ENCODE measurements at regions not wholly inside any gene's neighbourhood (a gene's known extent, or its start where the extent isn't known, plus 50 kb on each side); places are given as distances from the start of the nearest gene placed in this dataset.

DNA sequence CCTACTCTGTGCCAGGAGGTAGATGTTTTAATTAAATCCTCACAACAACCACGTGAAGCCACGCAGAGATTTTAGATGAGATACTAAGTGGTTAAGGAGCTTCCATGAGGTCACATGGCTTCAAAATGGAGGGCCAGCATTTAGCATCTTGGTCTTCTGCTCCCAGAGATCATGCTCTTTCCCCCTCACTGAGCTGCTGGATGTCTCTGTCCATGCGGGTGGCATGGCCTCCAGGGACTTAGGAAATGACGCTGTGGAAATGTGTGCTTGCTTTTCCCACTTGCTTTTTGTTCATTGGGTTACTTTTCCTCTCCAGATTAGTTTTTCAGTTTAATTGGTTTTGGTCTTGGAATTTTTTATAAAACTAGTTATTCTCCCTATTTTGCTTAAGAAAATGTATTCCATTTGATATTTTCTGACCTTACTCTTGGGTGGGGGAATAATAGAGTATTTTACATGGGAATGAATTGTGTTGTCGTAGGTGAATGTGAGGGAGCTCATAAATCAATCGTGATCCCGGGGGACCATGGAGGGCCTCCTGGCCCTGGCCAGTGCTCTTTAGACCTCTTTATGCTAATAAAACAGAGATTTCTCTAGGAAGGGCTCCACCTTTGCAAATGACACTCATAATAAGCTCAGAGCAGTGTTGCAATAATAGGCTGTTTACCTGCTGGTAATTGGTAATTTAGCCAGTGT, 376.0 kb upstream of the ONECUT1 start:
- TF ChIP-seq, protein P1, sequence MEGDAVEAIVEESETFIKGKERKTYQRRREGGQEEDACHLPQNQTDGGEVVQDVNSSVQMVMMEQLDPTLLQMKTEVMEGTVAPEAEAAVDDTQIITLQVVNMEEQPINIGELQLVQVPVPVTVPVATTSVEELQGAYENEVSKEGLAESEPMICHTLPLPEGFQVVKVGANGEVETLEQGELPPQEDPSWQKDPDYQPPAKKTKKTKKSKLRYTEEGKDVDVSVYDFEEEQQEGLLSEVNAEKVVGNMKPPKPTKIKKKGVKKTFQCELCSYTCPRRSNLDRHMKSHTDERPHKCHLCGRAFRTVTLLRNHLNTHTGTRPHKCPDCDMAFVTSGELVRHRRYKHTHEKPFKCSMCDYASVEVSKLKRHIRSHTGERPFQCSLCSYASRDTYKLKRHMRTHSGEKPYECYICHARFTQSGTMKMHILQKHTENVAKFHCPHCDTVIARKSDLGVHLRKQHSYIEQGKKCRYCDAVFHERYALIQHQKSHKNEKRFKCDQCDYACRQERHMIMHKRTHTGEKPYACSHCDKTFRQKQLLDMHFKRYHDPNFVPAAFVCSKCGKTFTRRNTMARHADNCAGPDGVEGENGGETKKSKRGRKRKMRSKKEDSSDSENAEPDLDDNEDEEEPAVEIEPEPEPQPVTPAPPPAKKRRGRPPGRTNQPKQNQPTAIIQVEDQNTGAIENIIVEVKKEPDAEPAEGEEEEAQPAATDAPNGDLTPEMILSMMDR (IDR thresholded peaks at IDR 0.05): no peak
- TF ChIP-seq POLR2AphosphoS5 (IDR thresholded peaks at IDR 0.05): no peak

Data from esophagus muscularis mucosa (tissue), 3 donors.